HFF-Myc (cell line): ENCODE measurements at regions not wholly inside any gene's neighbourhood (a gene's known extent, or its start where the extent isn't known, plus 50 kb on each side); places are given as distances from the start of the nearest gene placed in this dataset.

Experiments
- DNase-seq: peaks from one replicate; pipeline ENCODE4 v3.0.0-alpha.2; 2011; ENCODE audit warnings: low read depth; ENCODE audit errors: extremely low read depth
- H3K4me3 ChIP-seq: replicated peaks from 2 replicates; pipeline ENCODE4 v1.5.1; 2011; ENCODE audit warnings: low read depth, mild to moderate bottlenecking, control low read depth, low read length
- CTCF ChIP-seq: IDR thresholded peaks from 2 replicates; pipeline ENCODE4 v1.5.1; 2012; ENCODE audit warnings: mild to moderate bottlenecking, low read depth, low read length, control low read depth; ENCODE audit errors: missing control alignments

DNA sequence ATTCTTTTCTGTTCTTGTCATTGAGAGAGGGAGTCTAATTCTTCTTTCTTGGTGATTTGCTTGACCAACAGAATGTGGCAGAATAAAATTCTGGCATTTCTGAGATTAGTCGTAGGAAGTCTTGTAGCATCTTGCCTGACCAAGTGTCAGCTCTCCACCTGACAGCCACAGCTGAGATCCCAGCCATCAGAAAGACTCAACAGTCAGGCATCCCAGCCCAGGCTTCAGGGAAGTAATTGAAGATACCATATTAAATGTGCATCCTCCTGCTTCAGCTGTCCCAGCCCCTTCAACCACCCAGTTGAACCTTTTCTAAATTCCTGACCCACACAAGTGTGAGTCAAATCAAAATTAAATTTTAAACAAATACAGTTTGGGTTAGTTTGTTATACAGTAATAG is 208.3 kb downstream of the PIK3C3 start:
- TF ChIP-seq CTCF, result no peak

GRCh38 chr18:42164556-42164955 is 209.5 kb downstream of the PIK3C3 start:
- DNase-seq, result no peak
- no peak for TF ChIP-seq CTCF
- H3K4me3 ChIP-seq, result no peak overlapping the region

More for the DNA sequence above, 208.3 kb downstream of the PIK3C3 start:
- no peak overlapping the region for H3K4me3 ChIP-seq
- DNase-seq, result no peak

DNA sequence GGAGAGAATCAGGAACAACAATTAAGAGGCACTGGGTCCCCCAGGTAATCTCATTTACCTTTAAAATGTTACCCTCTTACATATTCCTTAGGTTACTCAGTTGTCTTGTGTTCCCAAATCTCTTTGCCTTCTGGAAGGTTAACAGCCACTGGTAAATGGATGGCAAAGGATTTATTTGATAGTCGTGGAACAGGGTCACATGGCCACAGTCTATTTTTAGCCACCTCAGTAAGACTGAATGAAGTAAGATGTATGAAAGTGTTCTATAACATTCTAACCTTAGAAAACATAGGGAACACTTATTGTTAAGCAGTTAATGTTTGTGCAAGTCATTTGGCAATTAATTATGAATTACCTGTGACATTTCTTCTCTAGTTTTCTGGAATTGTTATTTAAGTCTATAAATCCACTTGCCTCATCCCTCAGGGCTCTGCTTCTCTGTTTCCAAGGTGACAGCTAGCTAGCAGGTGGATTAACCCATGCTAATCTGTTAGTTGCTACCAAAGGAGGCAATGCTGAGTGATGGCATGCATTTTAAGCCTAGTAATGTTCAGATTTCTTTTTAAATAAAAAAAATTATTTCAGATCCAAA is 211.0 kb downstream of the PIK3C3 start:
- TF ChIP-seq CTCF, result no peak

GRCh38 chr18:42168487-42168886 is 213.5 kb downstream of the PIK3C3 start:
- no peak for TF ChIP-seq CTCF
- no peak for DNase-seq
- H3K4me3 ChIP-seq, result no peak overlapping the region

More for the DNA sequence above, 211.0 kb downstream of the PIK3C3 start:
- no peak for DNase-seq
- H3K4me3 ChIP-seq, result no peak overlapping the region

- no peak overlapping the region for H3K4me3 ChIP-seq
- no peak for TF ChIP-seq CTCF
- no peak for DNase-seq
Measured at GRCh38 chr18:42168907-42169306, 213.9 kb downstream of the PIK3C3 start.

DNA sequence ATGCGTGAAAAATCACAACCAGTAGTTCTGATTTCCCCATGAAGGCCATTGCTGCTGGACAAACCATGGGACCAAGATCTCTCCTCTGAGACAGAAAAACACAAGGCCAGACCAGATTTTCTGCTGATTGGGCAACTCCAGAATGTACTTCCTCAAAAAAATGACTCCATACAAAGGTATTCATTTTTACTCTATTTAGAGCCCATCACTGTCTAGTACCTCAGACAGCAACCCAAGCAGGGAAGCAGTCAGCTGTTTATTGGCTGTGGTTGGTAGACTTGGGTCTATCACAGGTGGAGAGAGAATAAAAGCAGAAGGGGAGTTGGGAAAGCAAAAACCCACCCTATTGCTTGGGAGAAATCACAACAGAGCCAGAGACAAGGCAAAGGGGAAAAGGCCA is 219.9 kb downstream of the PIK3C3 start:
- TF ChIP-seq CTCF, result no peak
- DNase-seq, result no peak
- H3K4me3 ChIP-seq, result no peak overlapping the region

GRCh38 chr18:42176599-42176998 is 221.6 kb downstream of the PIK3C3 start:
- H3K4me3 ChIP-seq, result no peak overlapping the region
- no peak for DNase-seq
- TF ChIP-seq CTCF, result no peak
